CD14-positive monocyte (primary cell): ENCODE measurements at regions not wholly inside any gene's neighbourhood (a gene's known extent, or its start where the extent isn't known, plus 50 kb on each side); places are given as distances from the start of the nearest gene placed in this dataset.

Experiments used
- DNase-seq, 3 donors: peaks; one replicate each; pipeline ENCODE4 v3.0.0-alpha.2; 2011 to 2022
- H2AFZ ChIP-seq: 2 replicates; pipeline ENCODE4 v1.6.0; 2012; ENCODE audit warnings: mild to moderate bottlenecking, low read depth, low read length, inconsistent platforms; ENCODE audit not compliant: insufficient read depth, poor library complexity, severe bottlenecking
- H3K27ac ChIP-seq, 2 donors: 1 replicate in 1 of 2; 2 replicates in 1 of 2; pipeline ENCODE4 v1.5.1; 2012 to 2013; ENCODE audit warnings: low read length in 2 of 2, control low read depth in 1 of 2, inconsistent platforms in 1 of 2, low read depth in 1 of 2, mild to moderate bottlenecking in 1 of 2
- H3K27me3 ChIP-seq, 2 donors: one replicate each; pipeline versions ENCODE4 v1.6.0 to v1.6.1; 2011 to 2013; ENCODE audit warnings: low read length in 2 of 2; ENCODE audit not compliant: control insufficient read depth in 2 of 2, insufficient read depth in 2 of 2
- H3K36me3 ChIP-seq, 2 donors: replicated peaks in 1 of 2; 1 replicate in 1 of 2; 2 replicates in 1 of 2; pipeline versions ENCODE4 v1.5.1 to v1.6.1; 2012 to 2013; ENCODE audit warnings: low read length in 2 of 2, control low read depth in 1 of 2, inconsistent platforms in 1 of 2, mild to moderate bottlenecking in 1 of 2; ENCODE audit not compliant: insufficient read depth in 2 of 2, control insufficient read depth in 1 of 2
- H3K4me1 ChIP-seq, 2 donors: 1 replicate in 1 of 2; 2 replicates in 1 of 2; pipeline versions ENCODE4 v1.5.1 to v1.6.1; 2012 to 2013; ENCODE audit warnings: low read length in 2 of 2, control low read depth in 1 of 2, inconsistent platforms in 1 of 2, mild to moderate bottlenecking in 1 of 2, moderate library complexity in 1 of 2; ENCODE audit not compliant: insufficient read depth in 2 of 2, control insufficient read depth in 1 of 2
- H3K4me2 ChIP-seq: replicated peaks from 2 replicates; pipeline ENCODE3; 2012; ENCODE audit warnings: low read length, moderate library complexity, mild to moderate bottlenecking; ENCODE audit not compliant: poor library complexity, severe bottlenecking; ENCODE audit errors: extremely low read depth
- H3K4me3 ChIP-seq, 3 experiments: fragments of 200-600 bp in 1 of 3; sonication (generic) in 1 of 3; replicated peaks in 1 of 3; 1 replicate in 2 of 3; 2 replicates in 1 of 3; pipeline ENCODE4 v1.5.1; 2011 to 2013; ENCODE audit warnings: low read length in 3 of 3, mild to moderate bottlenecking in 3 of 3, control low read depth in 2 of 3, low read depth in 2 of 3, inconsistent platforms in 1 of 3, moderate library complexity in 1 of 3
- H3K79me2 ChIP-seq: 2 replicates; pipeline ENCODE4 v1.6.0; 2012; ENCODE audit warnings: mild to moderate bottlenecking, control low read depth, inconsistent platforms, low read length, moderate library complexity; ENCODE audit not compliant: insufficient read depth
- H3K9ac ChIP-seq: 2 replicates; pipeline ENCODE4 v1.6.0; 2017; ENCODE audit warnings: low read length, mild to moderate bottlenecking; ENCODE audit not compliant: insufficient read depth, poor library complexity, severe bottlenecking
- H3K9me3 ChIP-seq, 2 donors: replicated peaks in 1 of 2; 1 replicate in 1 of 2; 2 replicates in 1 of 2; pipeline versions ENCODE4 v1.5.1 to v1.6.1; 2012 to 2013; ENCODE audit warnings: low read length in 2 of 2, control low read depth in 1 of 2; ENCODE audit not compliant: control insufficient read depth in 1 of 2, insufficient read depth in 1 of 2
- H4K20me1 ChIP-seq: 2 replicates; pipeline ENCODE4 v1.6.0; 2012; ENCODE audit warnings: mild to moderate bottlenecking, low read length, control low read depth, moderate library complexity; ENCODE audit not compliant: insufficient read depth
- H3K27ac Mint-ChIP-seq, 7 donors: one replicate each; pipeline ENCODE4 v1.8.0; 2020; ENCODE audit warnings: mild to moderate bottlenecking in 7 of 7, mixed read lengths in 7 of 7, moderate library complexity in 6 of 7, inconsistent platforms in 2 of 7
- H3K27me3 Mint-ChIP-seq, 3 donors: one replicate each; pipeline ENCODE4 v1.8.0; 2021 to 2022; ENCODE audit warnings: low read depth in 3 of 3, mild to moderate bottlenecking in 3 of 3, mixed read lengths in 3 of 3, moderate library complexity in 3 of 3, inconsistent platforms in 1 of 3
- H3K36me3 Mint-ChIP-seq, 2 donors: one replicate each; pipeline ENCODE4 v1.8.0; 2020; ENCODE audit warnings: mixed read lengths in 2 of 2, inconsistent platforms in 1 of 2, mild to moderate bottlenecking in 1 of 2
- H3K4me1 Mint-ChIP-seq: one replicate; pipeline ENCODE4 v1.8.0; 2020; ENCODE audit warnings: mild to moderate bottlenecking, mixed read lengths
- H3K4me3 Mint-ChIP-seq, 2 donors: one replicate each; pipeline ENCODE4 v1.8.0; 2020; ENCODE audit warnings: mild to moderate bottlenecking in 2 of 2, mixed read lengths in 2 of 2, moderate library complexity in 1 of 2
- H3K9me3 Mint-ChIP-seq, 7 donors: one replicate each; pipeline ENCODE4 v1.8.0; 2020 to 2022; ENCODE audit warnings: mixed read lengths in 7 of 7, mild to moderate bottlenecking in 6 of 7, moderate library complexity in 6 of 7, inconsistent platforms in 2 of 7
- CTCF ChIP-seq: fragments of 200-600 bp; IDR thresholded peaks from one replicate; pipeline ENCODE4 v1.8.0; 2022; ENCODE audit warnings: antibody characterized with exemption, mild to moderate bottlenecking
- WGBS: methylation state at CpG from one replicate; pipeline ENCODE4 v1.1.5; 2013; ENCODE audit warnings: missing lambda C conversion rate; ENCODE audit not compliant: insufficient coverage; 5-methylcytosine and 5-hydroxymethylcytosine counted together
- intact Hi-C, 2 donors: fragments of 100-400 bp; cut with micrococcal nuclease; formaldehyde crosslinking; loops; one replicate each; pipeline versions ENCODE4 v1.15.0 to v1.15.1; 2023

DNA sequence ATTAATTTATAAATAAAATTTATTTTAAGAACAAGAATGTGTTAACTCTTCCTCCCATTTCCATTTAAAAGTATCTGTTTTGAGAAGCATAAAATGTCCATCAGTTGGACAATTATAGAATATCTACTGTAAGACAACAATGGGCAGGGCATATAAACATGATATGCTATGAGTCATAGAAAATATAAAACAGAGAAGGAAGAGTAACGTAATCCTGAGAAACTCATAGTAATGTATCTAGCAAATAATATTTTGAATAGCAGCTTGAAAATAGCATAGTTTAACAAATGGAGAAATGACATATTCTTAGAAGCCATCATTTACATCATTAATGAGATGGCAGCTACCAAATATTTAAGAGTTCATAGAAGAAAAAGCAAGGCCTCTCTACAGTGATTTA lies 820.3 kb upstream of the PCDH10 start:
- no peak overlapping the region for H3K4me3 Mint-ChIP-seq
- Histone ChIP-seq H3K9ac (no peak overlapping the region), H3K9me3 (no peaks in the 10 kb centered on the region), H3K36me3 (no peaks in the 10 kb centered on the region), H2AFZ (no peak overlapping the region), H3K4me2 (no peak overlapping the region), H3K4me1 (no peaks in the 10 kb centered on the region), H4K20me1 (no peaks in the 10 kb centered on the region), H3K27me3 (no peaks in the 10 kb centered on the region), H3K27ac (no peak overlapping the region), H3K4me3 (no peak overlapping the region), H3K79me2 (no peaks in the 10 kb centered on the region)
- WGBS: no CpG with 5 or more reads among the region's 1 CpG
- intact Hi-C loops: no loop called here
- no peak overlapping the region for H3K27ac Mint-ChIP-seq
- TF ChIP-seq CTCF: no peak
- H3K36me3 Mint-ChIP-seq: no peaks in the 10 kb centered on the region
- no peaks in the 10 kb centered on the region for H3K27me3 Mint-ChIP-seq
- H3K9me3 Mint-ChIP-seq: peaks cover 0 to 3% (median 0%) of the 10 kb centered on the region in 7 donors
- H3K4me1 Mint-ChIP-seq: no peaks in the 10 kb centered on the region
- no peak for DNase-seq

- Histone ChIP-seq H3K9me3 (no peaks in the 10 kb centered on the region), H3K4me1 (no peaks in the 10 kb centered on the region), H3K4me2 (no peak overlapping the region), H2AFZ (no peak overlapping the region), H3K27me3 (no peaks in the 10 kb centered on the region), H3K27ac (no peak overlapping the region), H3K36me3 (no peaks in the 10 kb centered on the region), H3K9ac (no peak overlapping the region), H3K4me3 (no peak overlapping the region), H3K79me2 (no peaks in the 10 kb centered on the region), H4K20me1 (no peaks in the 10 kb centered on the region)
- no peak for DNase-seq
- Mint-ChIP-seq H3K4me3 (no peak overlapping the region), H3K27me3 (no peaks in the 10 kb centered on the region), H3K9me3 (peaks cover 0 to 3% (median 0%) of the 10 kb centered on the region in 7 donors), H3K4me1 (no peaks in the 10 kb centered on the region), H3K36me3 (no peaks in the 10 kb centered on the region), H3K27ac (no peak overlapping the region)
- intact Hi-C loops: no loop called here
- TF ChIP-seq CTCF: no peak
- no CpG with 5 or more reads among the region's 2 CpGs for WGBS
These were observed 818.1 kb upstream of the PCDH10 start for GRCh38 chr4:132330994-132331393.
